Body of pancreas (tissue), 4 donors: ENCODE measurements at regions not wholly inside any gene's neighbourhood (a gene's known extent, or its start where the extent isn't known, plus 50 kb on each side); places are given as distances from the start of the nearest gene placed in this dataset.

Source experiments
- ATAC-seq: fragments of 150-250 bp; one replicate; pipeline ENCODE4 v1.9.1; 2016
- DNase-seq, 4 donors: peaks; one replicate each; pipeline ENCODE4 v3.0.0-alpha.2; 2019
- H3K27ac ChIP-seq, 4 donors: fragments of 200-600 bp; sonication (generic); 1 replicate in 3 of 4; 2 replicates in 1 of 4; pipeline versions ENCODE4 v1.5.1 to v1.6.1; 2016 to 2019; ENCODE audit warnings: mild to moderate bottlenecking in 1 of 4, mixed read lengths in 1 of 4, moderate library complexity in 1 of 4
- H3K27me3 ChIP-seq, 2 donors: fragments of 200-600 bp; sonication (generic); one replicate each; pipeline ENCODE4 v1.6.0; 2016; ENCODE audit warnings: mild to moderate bottlenecking in 1 of 2
- H3K36me3 ChIP-seq, 2 donors: fragments of 200-600 bp; sonication (generic); replicated peaks in 1 of 2; 2 replicates each; pipeline ENCODE4 v1.5.1; 2016; ENCODE audit warnings: low read depth in 2 of 2; ENCODE audit not compliant: insufficient read depth in 1 of 2
- H3K4me1 ChIP-seq: fragments of 200-600 bp; sonication (generic); one replicate; pipeline ENCODE4 v1.6.0; 2016
- H3K4me3 ChIP-seq, 2 donors: fragments of 200-600 bp; sonication (generic); 1 replicate in 1 of 2; 2 replicates in 1 of 2; pipeline ENCODE4 v1.5.1; 2016 to 2019
- H3K9me3 ChIP-seq, 3 donors: fragments of 200-600 bp; sonication (generic); 1 replicate in 2 of 3; 2 replicates in 1 of 3; pipeline ENCODE4 v1.5.1; 2016
- POLR2A ChIP-seq, 3 donors: fragments of 450-650 bp; IDR thresholded peaks; one replicate each; pipeline ENCODE4 v1.6.1; 2016; ENCODE audit warnings: antibody characterized with exemption in 3 of 3, mild to moderate bottlenecking in 2 of 3
- WGBS, 2 donors: methylation state at CpG; one replicate each; pipeline ENCODE4 v1.1.5; 2017; 5-methylcytosine and 5-hydroxymethylcytosine counted together
- intact Hi-C: fragments of 100-400 bp; cut with DNase I; formaldehyde crosslinking; loops from one replicate; pipeline ENCODE4 v1.15.1; 2023
- TF ChIP-seq, protein P1 (sequence below), 7 experiments: fragments of 450-650 bp in 4 of 7; fragments of 200-600 bp in 3 of 7; sonication (generic) in 3 of 7; IDR thresholded peaks; one replicate each; pipeline ENCODE4 v1.5.1; 2016 to 2019; ENCODE audit warnings: antibody characterized with exemption in 7 of 7

DNA sequence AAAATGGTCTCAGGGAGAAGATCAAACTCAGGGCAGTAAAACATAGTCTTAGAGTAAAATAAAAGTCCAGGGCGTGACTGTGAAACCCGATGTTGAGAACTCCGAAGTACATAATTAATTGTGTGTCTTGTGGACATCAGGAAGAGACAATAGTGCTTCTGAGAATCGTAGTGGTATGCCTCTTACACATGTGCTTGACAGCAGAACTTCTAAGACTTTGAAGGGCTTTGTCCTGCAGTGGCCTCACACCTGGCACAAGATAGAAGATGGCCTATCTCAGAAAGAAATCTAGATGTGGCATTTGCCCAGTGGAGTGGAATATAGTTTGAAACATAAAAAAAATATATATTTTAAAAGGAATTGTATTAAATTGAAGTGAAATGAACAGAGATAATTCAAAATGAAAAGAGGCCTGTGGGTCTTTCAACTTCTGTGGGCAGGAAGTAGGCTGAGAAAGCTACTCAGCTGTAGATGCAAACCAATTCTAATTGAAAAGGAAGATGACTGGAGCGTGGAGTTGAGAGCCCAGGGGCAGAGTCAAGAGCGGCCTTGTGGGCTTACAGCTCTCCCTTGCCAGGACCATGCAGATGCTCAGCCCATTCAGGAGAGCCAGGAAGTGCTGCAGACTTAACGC is 468.4 kb downstream of the KDM4C start:
- ATAC-seq (no peak), DNase-seq (no peak)
- Histone ChIP-seq H3K4me3 (no peak overlapping the region), H3K27ac (no peak overlapping the region), H3K36me3 (no peaks in the 10 kb centered on the region), H3K27me3 (no peaks in the 10 kb centered on the region), H3K9me3 (no peaks in the 10 kb centered on the region), H3K4me1 (no peaks in the 10 kb centered on the region)
- TF ChIP-seq POLR2A (IDR thresholded peaks at IDR 0.05): no peak
- TF ChIP-seq, protein P1, sequence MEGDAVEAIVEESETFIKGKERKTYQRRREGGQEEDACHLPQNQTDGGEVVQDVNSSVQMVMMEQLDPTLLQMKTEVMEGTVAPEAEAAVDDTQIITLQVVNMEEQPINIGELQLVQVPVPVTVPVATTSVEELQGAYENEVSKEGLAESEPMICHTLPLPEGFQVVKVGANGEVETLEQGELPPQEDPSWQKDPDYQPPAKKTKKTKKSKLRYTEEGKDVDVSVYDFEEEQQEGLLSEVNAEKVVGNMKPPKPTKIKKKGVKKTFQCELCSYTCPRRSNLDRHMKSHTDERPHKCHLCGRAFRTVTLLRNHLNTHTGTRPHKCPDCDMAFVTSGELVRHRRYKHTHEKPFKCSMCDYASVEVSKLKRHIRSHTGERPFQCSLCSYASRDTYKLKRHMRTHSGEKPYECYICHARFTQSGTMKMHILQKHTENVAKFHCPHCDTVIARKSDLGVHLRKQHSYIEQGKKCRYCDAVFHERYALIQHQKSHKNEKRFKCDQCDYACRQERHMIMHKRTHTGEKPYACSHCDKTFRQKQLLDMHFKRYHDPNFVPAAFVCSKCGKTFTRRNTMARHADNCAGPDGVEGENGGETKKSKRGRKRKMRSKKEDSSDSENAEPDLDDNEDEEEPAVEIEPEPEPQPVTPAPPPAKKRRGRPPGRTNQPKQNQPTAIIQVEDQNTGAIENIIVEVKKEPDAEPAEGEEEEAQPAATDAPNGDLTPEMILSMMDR (IDR thresholded peaks at IDR 0.05): no peak
- intact Hi-C loops: no loop called here
- WGBS, 2 donors: 72 to 76% methylated on average over 7 of the region's 7 CpGs
